Adipocyte (in vitro differentiated cells): ENCODE measurements at regions not wholly inside any gene's neighbourhood (a gene's known extent, or its start where the extent isn't known, plus 50 kb on each side); places are given as distances from the start of the nearest gene placed in this dataset.

Source experiments
- DNase-seq: peaks from one replicate; pipeline ENCODE4 v3.0.0-alpha.2; 2015; ENCODE audit warnings: low read depth
- H3K27me3 ChIP-seq: replicated peaks from 2 replicates; pipeline ENCODE4 v1.7.0; 2013; ENCODE audit warnings: mild to moderate bottlenecking, low read length, moderate library complexity; ENCODE audit not compliant: control insufficient read depth, insufficient read depth
- H3K36me3 ChIP-seq: 2 replicates; pipeline ENCODE4 v1.7.0; 2013; ENCODE audit warnings: low read length, mild to moderate bottlenecking, moderate library complexity; ENCODE audit not compliant: control insufficient read depth, insufficient read depth, severe bottlenecking
- H3K4me1 ChIP-seq: 2 replicates; pipeline ENCODE4 v1.7.0; 2013; ENCODE audit warnings: mild to moderate bottlenecking, low read length, moderate library complexity; ENCODE audit not compliant: control insufficient read depth, insufficient read depth
- H3K4me3 ChIP-seq: 2 replicates; pipeline ENCODE4 v1.7.0; 2013; ENCODE audit warnings: mild to moderate bottlenecking, low read length, moderate library complexity
- H3K9ac ChIP-seq: 2 replicates; pipeline ENCODE4 v1.7.0; 2013; ENCODE audit warnings: mild to moderate bottlenecking, low read length, moderate library complexity
- H3K9me3 ChIP-seq: 2 replicates; pipeline ENCODE4 v1.7.0; 2013; ENCODE audit warnings: mild to moderate bottlenecking, low read length, moderate library complexity; ENCODE audit not compliant: control insufficient read depth

DNA sequence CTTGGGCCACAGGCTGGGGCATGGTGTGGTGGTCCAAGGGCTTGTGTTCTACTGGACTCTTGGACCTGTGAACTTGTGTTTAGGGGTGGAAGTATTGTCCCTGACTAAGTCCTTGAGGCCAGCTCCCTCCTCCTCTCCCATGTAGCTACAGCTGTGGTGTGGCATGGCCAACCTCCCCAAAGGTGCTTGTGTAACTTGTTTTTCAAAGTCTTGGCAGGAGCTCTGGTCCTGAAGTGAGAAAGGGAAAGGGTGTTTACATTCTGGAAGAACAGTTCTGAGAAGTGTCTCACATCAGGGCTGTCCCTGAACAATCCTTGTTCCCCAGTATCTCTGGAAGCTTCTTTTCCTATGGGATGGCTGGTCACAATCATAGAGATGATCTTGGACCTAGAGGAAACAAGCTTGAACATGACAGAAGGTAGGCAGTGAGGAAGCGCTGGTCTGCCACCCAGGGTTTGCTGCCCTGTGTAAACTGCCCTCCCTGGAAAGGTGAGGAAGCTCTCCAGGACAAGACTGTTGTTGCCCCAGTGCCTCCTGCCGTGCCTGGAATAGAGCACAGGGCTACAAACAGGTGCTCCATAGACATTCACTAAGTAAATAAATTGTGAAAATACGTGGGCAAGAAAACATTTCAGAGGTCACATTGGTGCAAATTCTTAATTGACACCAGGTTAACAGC, 64.6 kb upstream of the KLF9 start:
- Histone ChIP-seq H3K9me3 (no peaks in the 10 kb centered on the region), H3K36me3 (no peaks in the 10 kb centered on the region), H3K4me3 (peak overlapping the region; percentile 71), H3K4me1 (peaks cover 61% of the 10 kb centered on the region), H3K9ac (peak overlapping the region; percentile 88), H3K27me3 (no peaks in the 10 kb centered on the region)
- DNase-seq, result no peak

DNA sequence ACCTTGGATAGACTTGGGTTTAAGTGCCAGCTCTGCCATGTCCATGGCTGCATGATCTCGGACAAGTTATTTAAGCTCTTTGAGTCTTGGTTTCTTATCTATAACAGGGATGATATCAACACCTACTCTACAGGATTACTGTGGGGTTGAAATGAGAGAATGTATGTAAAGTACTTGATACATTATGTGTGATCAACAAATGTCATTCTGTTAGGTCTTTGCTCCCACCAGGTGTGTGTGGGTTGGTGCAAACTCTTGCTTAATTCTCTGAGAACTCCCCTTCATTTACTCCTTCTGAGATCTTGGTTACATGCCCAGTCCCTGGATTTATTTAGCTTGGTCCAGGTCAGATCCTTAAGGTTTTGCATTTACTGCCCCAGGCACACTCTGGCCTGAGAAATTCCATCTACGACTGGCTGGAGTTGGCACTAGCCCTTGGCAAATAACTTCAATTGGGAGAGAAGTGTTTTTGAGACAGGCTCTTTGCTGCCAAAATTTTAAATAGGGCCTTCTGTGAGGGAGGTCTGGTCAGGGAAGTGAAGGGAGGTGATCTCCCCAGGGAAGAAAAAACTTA, 63.5 kb upstream of the KLF9 start:
- DNase-seq, result peak; percentile 35
- Histone ChIP-seq H3K27me3 (no peaks in the 10 kb centered on the region), H3K4me1 (peaks cover 58% of the 10 kb centered on the region), H3K9me3 (no peaks in the 10 kb centered on the region), H3K4me3 (no peak overlapping the region), H3K9ac (peak overlapping the region; percentile 20), H3K36me3 (no peaks in the 10 kb centered on the region)

DNA sequence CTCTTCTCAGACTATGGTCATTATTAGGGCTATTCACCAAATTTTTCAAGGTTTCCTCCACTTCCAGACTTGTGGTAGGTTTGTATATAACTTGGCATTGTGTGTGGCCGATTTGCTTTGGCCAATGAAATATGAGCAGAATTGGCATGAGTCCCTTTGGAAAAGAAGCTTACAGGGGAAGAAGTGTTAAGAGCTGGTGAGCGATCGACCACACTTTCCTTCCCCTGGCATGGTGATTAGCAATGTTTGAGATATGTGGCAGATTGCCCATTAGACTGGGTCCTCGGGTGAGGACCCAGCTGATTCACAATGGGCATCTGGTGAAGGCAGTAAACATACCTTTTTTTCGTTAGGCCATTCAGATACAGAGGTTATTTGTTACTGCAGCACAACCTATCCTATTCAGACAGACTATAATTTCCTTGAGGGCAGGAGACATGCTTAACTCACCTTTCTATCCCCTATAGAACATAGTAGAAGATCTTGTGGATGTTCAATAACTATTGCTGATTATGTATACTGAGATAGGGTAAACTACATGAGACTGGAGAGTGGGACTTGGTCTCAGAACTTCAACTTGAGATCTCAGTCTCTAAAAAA, 62.8 kb upstream of the KLF9 start:
- H3K27me3 ChIP-seq, result no peaks in the 10 kb centered on the region
- no peak for DNase-seq
- H3K36me3 ChIP-seq, result no peaks in the 10 kb centered on the region
- no peak overlapping the region for H3K4me3 ChIP-seq
- H3K9me3 ChIP-seq, result no peaks in the 10 kb centered on the region
- H3K4me1 ChIP-seq, result peaks cover 58% of the 10 kb centered on the region
- H3K9ac ChIP-seq, result no peak overlapping the region

DNA sequence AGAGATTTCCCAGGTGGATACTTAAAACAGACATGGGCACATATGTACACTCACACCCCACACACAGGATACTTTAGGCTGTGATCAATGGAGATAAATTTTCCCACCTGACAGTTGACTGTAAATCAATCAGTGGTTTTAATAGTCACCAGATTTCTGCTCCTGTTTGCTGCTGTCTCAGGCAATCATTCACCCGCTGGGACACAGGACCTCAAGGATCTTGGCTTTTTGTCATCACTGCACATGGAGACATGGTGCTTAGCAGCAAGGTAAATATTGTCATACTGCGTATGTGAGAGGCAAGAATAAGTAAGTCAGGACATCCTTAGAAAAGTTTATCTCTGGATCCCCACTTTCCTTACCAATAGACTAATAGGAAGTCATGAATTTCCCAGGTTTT, 60.8 kb upstream of the KLF9 start:
- no peak for DNase-seq
- Histone ChIP-seq H3K36me3 (no peaks in the 10 kb centered on the region), H3K9me3 (no peaks in the 10 kb centered on the region), H3K4me1 (peaks cover 52% of the 10 kb centered on the region), H3K4me3 (no peak overlapping the region), H3K27me3 (no peaks in the 10 kb centered on the region), H3K9ac (peak overlapping the region; percentile 67)

DNA sequence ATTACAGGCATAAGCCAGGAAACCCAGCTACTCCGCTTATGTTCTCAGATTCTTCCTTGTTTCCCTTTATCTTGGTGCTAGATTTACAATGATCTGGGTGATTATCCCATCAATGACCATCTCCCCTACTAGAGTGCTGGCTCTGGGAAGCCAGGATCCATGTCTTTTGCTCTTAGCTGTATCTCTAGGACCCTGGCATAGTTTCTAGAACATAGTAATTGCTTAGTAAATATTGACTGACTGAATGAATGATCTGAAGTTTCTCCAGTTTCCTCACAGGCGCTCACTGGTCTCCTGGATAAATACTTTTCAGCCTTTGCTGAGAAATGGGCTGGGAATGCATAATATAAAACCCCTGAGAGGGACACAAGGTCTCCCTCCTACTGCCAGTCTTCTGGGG, 60.0 kb upstream of the KLF9 start:
- no peaks in the 10 kb centered on the region for H3K36me3 ChIP-seq
- no peaks in the 10 kb centered on the region for H3K27me3 ChIP-seq
- peak overlapping the region; percentile 67 for H3K9ac ChIP-seq
- H3K9me3 ChIP-seq, result no peaks in the 10 kb centered on the region
- no peak overlapping the region for H3K4me3 ChIP-seq
- no peak for DNase-seq
- H3K4me1 ChIP-seq, result peaks cover 50% of the 10 kb centered on the region

DNA sequence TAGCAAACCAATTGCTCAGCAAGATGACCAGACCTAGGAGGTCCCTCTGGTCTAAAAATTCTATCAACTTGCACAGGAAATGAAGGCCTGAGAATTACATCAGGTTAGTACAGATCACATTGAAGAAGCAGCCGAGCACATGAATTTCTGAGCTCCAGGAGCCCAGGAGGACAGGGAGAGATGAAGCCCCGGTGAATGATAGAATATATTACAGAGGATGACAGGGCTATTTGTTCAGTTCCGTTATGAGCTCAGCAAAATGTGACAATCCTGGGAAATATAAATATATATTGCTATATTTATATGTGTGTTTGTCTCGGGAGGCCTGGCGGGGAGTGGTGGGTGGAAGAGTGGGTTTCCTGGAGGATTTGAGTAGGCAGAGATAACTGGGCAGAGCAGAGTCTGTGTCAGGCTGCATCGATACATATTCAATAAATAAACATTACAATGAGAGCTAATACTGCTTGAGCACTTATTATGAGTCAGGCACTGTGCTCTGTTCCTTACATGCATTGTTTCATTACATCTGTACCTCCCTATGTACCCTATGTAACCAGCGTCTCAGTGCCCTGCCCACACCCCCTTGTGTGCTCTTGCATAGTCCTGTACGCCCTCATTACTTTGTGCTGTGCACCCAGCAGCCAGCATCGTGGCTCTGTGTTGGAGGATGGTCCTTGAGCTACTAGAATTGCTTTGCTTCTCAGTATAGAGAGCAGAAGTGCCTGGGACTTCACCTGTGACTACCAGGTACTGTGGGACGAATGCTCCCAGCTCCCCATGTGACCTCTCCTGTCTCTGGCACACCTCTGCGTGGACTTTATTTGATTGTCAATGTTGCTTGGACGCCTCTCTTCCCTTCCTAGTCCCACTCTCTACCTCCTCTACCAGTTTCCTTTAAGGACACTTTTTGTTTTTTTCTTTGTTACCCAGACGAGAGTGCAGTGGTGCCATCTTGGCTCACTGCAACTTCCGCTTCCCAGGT, 58.1 kb upstream of the KLF9 start:
- Histone ChIP-seq H3K9ac (no peak overlapping the region), H3K36me3 (no peaks in the 10 kb centered on the region), H3K4me3 (no peak overlapping the region), H3K27me3 (no peaks in the 10 kb centered on the region), H3K9me3 (no peaks in the 10 kb centered on the region), H3K4me1 (peaks cover 37% of the 10 kb centered on the region)
- DNase-seq, result no peak

DNA sequence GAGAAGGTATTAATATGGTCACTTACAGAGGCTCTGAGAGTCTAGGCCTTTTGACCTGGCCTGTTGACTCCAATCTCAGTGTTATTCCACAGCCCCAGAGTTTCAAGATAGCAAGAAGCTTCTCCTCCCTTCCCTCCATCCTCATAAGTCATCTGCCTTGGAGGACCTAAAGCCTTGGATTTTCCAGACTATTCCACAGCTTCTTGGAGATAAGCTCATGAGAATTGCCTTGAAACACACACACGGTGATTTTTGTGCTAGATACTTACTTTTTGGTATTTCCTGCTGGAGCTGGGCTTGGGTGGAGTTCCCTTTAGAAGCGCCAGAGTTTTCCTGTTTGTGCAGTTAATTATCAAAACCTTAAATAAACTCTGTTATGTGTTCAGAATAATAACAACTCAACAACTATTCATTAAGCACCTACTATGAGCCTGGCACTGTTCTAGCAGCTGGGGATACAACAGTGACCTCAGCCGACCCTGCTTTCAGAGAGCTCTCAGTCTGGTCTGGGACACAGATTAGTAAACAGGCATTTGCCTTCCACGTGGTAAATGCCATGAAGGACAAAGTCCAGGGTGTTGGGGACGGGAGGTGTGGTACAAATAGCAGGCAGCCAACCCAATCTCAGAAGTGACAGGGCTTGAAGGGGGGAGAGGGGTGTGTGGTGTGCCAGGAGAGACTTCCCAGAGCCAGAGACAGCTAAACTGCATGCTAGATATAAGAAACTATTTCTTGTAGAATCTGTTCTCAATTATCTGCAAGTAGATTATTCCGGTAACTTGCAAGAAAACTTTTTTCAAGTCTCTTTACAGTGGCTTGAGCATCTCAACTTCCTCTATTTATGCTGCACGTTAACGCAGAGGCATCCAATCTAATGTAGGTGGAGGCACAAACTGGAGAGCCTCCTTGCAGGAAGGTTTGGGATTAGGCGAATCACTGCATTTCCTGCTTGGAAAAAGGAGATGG, 55.9 kb upstream of the KLF9 start:
- Histone ChIP-seq H3K4me1 (peaks cover 56% of the 10 kb centered on the region), H3K9me3 (no peaks in the 10 kb centered on the region), H3K36me3 (no peaks in the 10 kb centered on the region), H3K27me3 (no peaks in the 10 kb centered on the region), H3K4me3 (no peak overlapping the region), H3K9ac (peak overlapping the region; percentile 49)
- DNase-seq, result peak; percentile 54

DNA sequence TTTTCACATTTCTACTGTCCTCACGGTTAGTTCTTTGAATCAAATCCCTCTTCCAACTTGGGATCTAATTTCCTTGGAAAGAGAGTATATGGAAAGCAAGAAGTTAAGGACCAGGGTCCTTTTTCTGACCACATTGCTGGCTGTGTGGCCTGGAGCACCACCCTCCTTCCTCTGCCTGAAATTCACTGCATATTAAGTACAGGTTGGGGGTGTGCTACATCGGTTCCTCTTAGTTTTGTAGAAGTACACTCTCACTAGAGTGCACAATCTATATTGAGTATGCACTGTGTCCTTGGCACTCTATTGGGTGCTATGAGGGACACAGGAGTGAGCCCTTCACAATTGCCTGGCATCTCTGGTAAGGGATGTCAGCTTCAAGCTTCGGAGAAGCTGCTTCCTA, 53.8 kb upstream of the KLF9 start:
- Histone ChIP-seq H3K9ac (no peak overlapping the region), H3K4me1 (peaks cover 49% of the 10 kb centered on the region), H3K9me3 (no peaks in the 10 kb centered on the region), H3K36me3 (no peaks in the 10 kb centered on the region), H3K4me3 (no peak overlapping the region), H3K27me3 (no peaks in the 10 kb centered on the region)
- DNase-seq, result no peak

DNA sequence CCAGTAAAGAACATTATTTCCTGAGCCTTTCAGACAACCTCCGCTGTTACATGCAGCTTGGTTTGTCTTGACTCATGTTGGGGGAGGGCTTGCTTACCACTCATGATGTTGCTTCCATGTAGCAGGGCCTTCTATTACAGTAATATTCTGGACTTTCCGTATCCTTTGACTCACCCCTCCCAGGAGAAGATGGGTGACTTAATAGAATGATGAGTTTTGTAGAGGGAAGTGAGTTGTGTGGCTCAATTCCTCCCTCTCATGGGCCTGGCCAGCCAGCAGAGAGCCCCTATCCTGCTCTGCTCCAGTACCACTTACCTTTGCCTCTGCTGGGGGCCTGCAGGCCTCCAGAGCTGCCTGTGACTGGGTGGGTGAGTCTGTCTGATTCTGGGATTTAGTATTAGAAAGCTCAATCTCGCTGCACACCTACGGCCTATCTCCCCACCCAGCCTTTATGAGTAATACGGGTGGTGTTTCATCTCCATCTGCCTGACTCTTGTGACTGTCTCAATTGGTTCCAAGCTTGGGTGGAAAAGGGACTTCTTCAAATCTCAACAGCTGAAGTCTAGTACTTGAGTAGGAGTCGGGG, 52.6 kb upstream of the KLF9 start:
- Histone ChIP-seq H3K9ac (peak overlapping the region; percentile 65), H3K36me3 (no peaks in the 10 kb centered on the region), H3K4me1 (peaks cover 60% of the 10 kb centered on the region), H3K27me3 (no peaks in the 10 kb centered on the region), H3K9me3 (no peaks in the 10 kb centered on the region), H3K4me3 (no peak overlapping the region)
- no peak for DNase-seq

DNA sequence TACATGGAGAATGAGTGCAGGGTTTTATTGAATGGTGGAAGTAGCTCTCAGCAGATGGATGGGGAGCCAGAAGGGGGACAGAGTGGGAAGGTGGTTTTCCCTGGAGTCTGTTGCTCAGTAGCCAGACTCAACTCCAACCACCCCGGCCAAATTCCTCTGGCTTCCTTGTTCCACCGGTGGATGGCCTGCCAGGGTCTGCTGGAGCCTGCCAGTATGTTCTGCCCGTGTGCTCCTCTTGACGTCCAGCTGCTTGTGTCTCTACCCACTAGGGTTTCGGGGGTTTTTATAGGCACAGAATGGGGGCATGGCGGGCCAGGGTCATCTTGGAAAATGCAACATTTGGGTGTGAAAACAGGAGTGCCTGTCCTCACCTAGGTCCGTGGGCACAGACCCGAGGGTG, 51.4 kb upstream of the KLF9 start:
- no peaks in the 10 kb centered on the region for H3K36me3 ChIP-seq
- peak overlapping the region; percentile 55 for H3K9ac ChIP-seq
- DNase-seq, result no peak
- no peaks in the 10 kb centered on the region for H3K27me3 ChIP-seq
- no peaks in the 10 kb centered on the region for H3K9me3 ChIP-seq
- H3K4me1 ChIP-seq, result peaks cover 58% of the 10 kb centered on the region
- H3K4me3 ChIP-seq, result no peak overlapping the region
